ENCODE measurements at regions not wholly inside any gene's neighbourhood (a gene's known extent, or its start where the extent isn't known, plus 50 kb on each side); places are given as distances from the start of the nearest gene placed in this dataset.
"Not testable (repeated sequence)": the region's sequence is repeated elsewhere in the genome, so short reads cannot be mapped to it uniquely, and the experiment has no call there.

- DNase-seq: no peak
Measured at GRCh38 chr2:67313536-67313935, 83.6 kb upstream of the ETAA1 start.

- DNase-seq: no peak
Measured at GRCh38 chr2:67318031-67318430, 79.1 kb upstream of the ETAA1 start.

GRCh38 chr2:67318563-67318962, 78.6 kb upstream of the ETAA1 start:
- no peak for DNase-seq

- no peak for DNase-seq
Measured at GRCh38 chr2:67318993-67319481, 78.1 kb upstream of the ETAA1 start.

GRCh38 chr2:67320861-67321587, 76.1 kb upstream of the ETAA1 start:
- DNase-seq: no peak

GRCh38 chr2:67321588-67321903, 75.6 kb upstream of the ETAA1 start:
- no peak for DNase-seq

- no peak for DNase-seq
Measured at GRCh38 chr2:67322353-67323001, 74.7 kb upstream of the ETAA1 start.

- no peak for DNase-seq
Measured at GRCh38 chr2:67323209-67323991, 73.7 kb upstream of the ETAA1 start.

- no peak for DNase-seq
Measured at GRCh38 chr2:67329513-67329912, 67.6 kb upstream of the ETAA1 start.

- DNase-seq: no peak
Measured at GRCh38 chr2:67329951-67330350, 67.2 kb upstream of the ETAA1 start.

GRCh38 chr2:67331419-67332086, 65.6 kb upstream of the ETAA1 start:
- DNase-seq: not testable (repeated sequence)

GRCh38 chr2:67337903-67338302, 59.2 kb upstream of the ETAA1 start:
- DNase-seq: no peak

- no peak for DNase-seq
Measured at GRCh38 chr2:67338601-67339233, 58.4 kb upstream of the ETAA1 start.

GRCh38 chr2:67339234-67339885, 57.8 kb upstream of the ETAA1 start:
- DNase-seq: no peak

GRCh38 chr2:67340133-67341011, 56.8 kb upstream of the ETAA1 start:
- DNase-seq: no peak

- DNase-seq: no peak
Measured at GRCh38 chr2:67341012-67341318, 56.2 kb upstream of the ETAA1 start.

GRCh38 chr2:67341336-67341735, 55.8 kb upstream of the ETAA1 start:
- no peak for DNase-seq

- no peak for DNase-seq
Measured at GRCh38 chr2:67342394-67342793, 54.7 kb upstream of the ETAA1 start.

GRCh38 chr2:67346718-67347407, 50.3 kb upstream of the ETAA1 start:
- DNase-seq: no peak
